ENCODE measurements at regions not wholly inside any gene's neighbourhood (a gene's known extent, or its start where the extent isn't known, plus 50 kb on each side); places are given as distances from the start of the nearest gene placed in this dataset.

GRCh38 chr2:164178835-164179465 lies 442.3 kb downstream of the GRB14 start:
- TF ChIP-seq CTCF (IDR thresholded peaks at IDR 0.05) (no peak), POLR2A (IDR thresholded peaks at IDR 0.05) (no peak)
- intact Hi-C loops (cut with DNase I; ENCODE audit: low total_unique reads): no loop called here
- 60 to 66% methylated on average over 3 of the region's 3 CpGs for WGBS, 2 donors
- H3K4me3 ChIP-seq (ENCODE audit: low read depth, poor library complexity, severe bottlenecking): no peak overlapping the region
- no peak for DNase-seq (ENCODE audit: low spot score in 2 of 2)

- intact Hi-C loops (cut with DNase I; ENCODE audit: low total_unique reads): no loop called here
- DNase-seq (ENCODE audit: low spot score in 2 of 2): no peak
- TF ChIP-seq CTCF (IDR thresholded peaks at IDR 0.05) (no peak), POLR2A (IDR thresholded peaks at IDR 0.05) (no peak)
- 93 to 98% methylated on average over 8 of the region's 8 CpGs for WGBS, 2 donors
- H3K4me3 ChIP-seq (ENCODE audit: low read depth, poor library complexity, severe bottlenecking): no peak overlapping the region
These were observed 428.8 kb upstream of the FIGN start for GRCh38 chr2:164164602-164165001.

- no peak for DNase-seq (ENCODE audit: low spot score in 2 of 2)
- no peak for TF ChIP-seq CTCF (IDR thresholded peaks at IDR 0.05)
- no peak overlapping the region for H3K4me3 ChIP-seq (ENCODE audit: low read depth, poor library complexity, severe bottlenecking)
- intact Hi-C loops (cut with DNase I; ENCODE audit: low total_unique reads): no loop called here
These were observed 419.8 kb upstream of the FIGN start for GRCh38 chr2:164155558-164155957.

- intact Hi-C loops (cut with DNase I; ENCODE audit: low total_unique reads): no loop called here
- no peak for TF ChIP-seq POLR2A (IDR thresholded peaks at IDR 0.05)
- no peak for TF ChIP-seq CTCF (IDR thresholded peaks at IDR 0.05)
- 50 to 65% methylated on average over 5 of the region's 5 CpGs for WGBS, 2 donors
- H3K4me3 ChIP-seq (ENCODE audit: low read depth, poor library complexity, severe bottlenecking): no peak overlapping the region
- no peak for DNase-seq (ENCODE audit: low spot score in 2 of 2)
These were observed 415.7 kb upstream of the FIGN start for GRCh38 chr2:164151522-164151921.

- intact Hi-C loops (cut with DNase I; ENCODE audit: low total_unique reads): no loop called here
- no peak overlapping the region for H3K4me3 ChIP-seq (ENCODE audit: low read depth, poor library complexity, severe bottlenecking)
- DNase-seq (ENCODE audit: low spot score in 2 of 2): no peak
- no peak for TF ChIP-seq POLR2A (IDR thresholded peaks at IDR 0.05)
- no peak for TF ChIP-seq CTCF (IDR thresholded peaks at IDR 0.05)
These were observed 414.8 kb upstream of the FIGN start for GRCh38 chr2:164150604-164151003.

GRCh38 chr2:164146441-164146840 lies 410.6 kb upstream of the FIGN start:
- TF ChIP-seq CTCF (IDR thresholded peaks at IDR 0.05) (no peak), POLR2A (IDR thresholded peaks at IDR 0.05) (no peak)
- intact Hi-C loops (cut with DNase I; ENCODE audit: low total_unique reads): no loop called here
- no peak for DNase-seq (ENCODE audit: low spot score in 2 of 2)
- H3K4me3 ChIP-seq (ENCODE audit: low read depth, poor library complexity, severe bottlenecking): no peak overlapping the region

Measured in lower leg skin (tissue), 4 donors.